ENCODE measurements at regions not wholly inside any gene's neighbourhood (a gene's known extent, or its start where the extent isn't known, plus 50 kb on each side); places are given as distances from the start of the nearest gene placed in this dataset.

DNA sequence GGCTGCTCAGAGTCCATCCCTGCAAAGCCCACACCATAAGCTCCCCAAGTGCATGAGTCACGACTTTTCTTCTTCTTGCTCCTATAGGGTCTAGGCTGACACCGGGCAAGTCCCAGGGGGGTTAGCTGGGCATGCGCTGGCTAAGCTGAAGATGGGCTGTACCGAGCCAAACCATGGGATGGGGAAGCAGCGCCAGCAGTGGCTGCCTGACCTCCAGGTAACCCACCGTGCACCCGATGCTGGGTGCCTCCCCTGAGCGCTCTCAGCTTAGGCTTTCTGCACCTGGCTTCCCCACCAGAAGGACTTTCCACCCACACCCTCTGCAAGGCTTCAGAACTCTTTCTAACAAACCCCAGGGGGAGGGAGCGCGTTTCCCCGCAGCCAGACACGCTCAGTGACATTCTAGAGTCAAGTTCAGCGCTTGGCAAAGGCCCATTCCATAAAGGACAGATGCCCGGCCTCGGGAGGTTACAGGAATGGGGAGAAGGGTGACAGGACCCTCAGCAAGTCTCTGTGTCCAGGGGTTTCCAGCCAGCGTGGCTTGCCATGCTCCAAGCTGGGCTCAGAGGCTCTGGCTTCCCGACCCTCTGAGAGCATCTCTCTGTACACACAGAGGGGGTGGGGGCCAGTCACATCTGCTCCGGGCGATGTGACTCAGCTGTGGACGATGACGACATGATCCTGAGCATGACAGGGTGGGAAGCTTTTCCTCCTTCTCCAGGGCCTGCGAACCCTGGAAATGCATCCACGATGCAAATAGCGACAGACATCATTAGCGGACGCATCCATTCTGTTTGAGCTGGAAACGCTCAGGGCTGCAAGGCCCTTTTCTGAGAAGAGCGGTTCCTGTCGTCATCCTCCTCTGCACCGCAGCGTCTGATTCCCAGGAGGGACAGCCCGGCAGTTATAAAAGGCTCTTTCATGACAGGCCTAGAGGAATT lies 107.8 kb downstream of the SIK1 start:
- Mint-ChIP-seq H3K27me3 (ENCODE audit: insufficient read depth, unreplicated experiment) (no peaks in the 10 kb centered on the region), H3K36me3 (ENCODE audit: insufficient read depth, unreplicated experiment) (peaks cover 4% of the 10 kb centered on the region), H3K9me3 (ENCODE audit: unreplicated experiment) (peaks cover 7% of the 10 kb centered on the region), H3K4me3 (ENCODE audit: unreplicated experiment) (no peak overlapping the region), H3K27ac (ENCODE audit: low read depth, unreplicated experiment) (no peak overlapping the region), H3K4me1 (ENCODE audit: insufficient read depth, unreplicated experiment) (peaks cover 15% of the 10 kb centered on the region)
- DNase-seq (ENCODE audit: unreplicated experiment) = peak; percentile 63
- POLR2A ChIA-PET = interaction anchor here (0.6 to 1.8 kb wide), 7 partner anchors 8 to 121 kb away, joined by 3 to 7 read pairs (median 4); no protein-coding TSS in a partner anchor
- CTCF ChIA-PET = interaction anchor here (0.6 to 1.0 kb wide), 2 partner anchors 122 to 322 kb away, joined by 3 to 4 read pairs; no protein-coding TSS in a partner anchor
- BruUV-seq (replicated peaks) = no TSS peak
- intact Hi-C loops (cut with micrococcal nuclease) = no loop called here
- TF ChIP-seq, protein P1, sequence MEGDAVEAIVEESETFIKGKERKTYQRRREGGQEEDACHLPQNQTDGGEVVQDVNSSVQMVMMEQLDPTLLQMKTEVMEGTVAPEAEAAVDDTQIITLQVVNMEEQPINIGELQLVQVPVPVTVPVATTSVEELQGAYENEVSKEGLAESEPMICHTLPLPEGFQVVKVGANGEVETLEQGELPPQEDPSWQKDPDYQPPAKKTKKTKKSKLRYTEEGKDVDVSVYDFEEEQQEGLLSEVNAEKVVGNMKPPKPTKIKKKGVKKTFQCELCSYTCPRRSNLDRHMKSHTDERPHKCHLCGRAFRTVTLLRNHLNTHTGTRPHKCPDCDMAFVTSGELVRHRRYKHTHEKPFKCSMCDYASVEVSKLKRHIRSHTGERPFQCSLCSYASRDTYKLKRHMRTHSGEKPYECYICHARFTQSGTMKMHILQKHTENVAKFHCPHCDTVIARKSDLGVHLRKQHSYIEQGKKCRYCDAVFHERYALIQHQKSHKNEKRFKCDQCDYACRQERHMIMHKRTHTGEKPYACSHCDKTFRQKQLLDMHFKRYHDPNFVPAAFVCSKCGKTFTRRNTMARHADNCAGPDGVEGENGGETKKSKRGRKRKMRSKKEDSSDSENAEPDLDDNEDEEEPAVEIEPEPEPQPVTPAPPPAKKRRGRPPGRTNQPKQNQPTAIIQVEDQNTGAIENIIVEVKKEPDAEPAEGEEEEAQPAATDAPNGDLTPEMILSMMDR (IDR thresholded peaks at IDR 0.05; ENCODE audit: unreplicated experiment) = no peak

GRCh38 chr21:43318368-43318767 lies 108.6 kb downstream of the SIK1 start:
- BruUV-seq (replicated peaks) = no TSS peak

GRCh38 chr21:43317959-43318358 lies 109.0 kb downstream of the SIK1 start:
- Mint-ChIP-seq H3K27me3 (ENCODE audit: insufficient read depth, unreplicated experiment) (no peaks in the 10 kb centered on the region), H3K4me3 (ENCODE audit: unreplicated experiment) (no peak overlapping the region), H3K4me1 (ENCODE audit: insufficient read depth, unreplicated experiment) (peaks cover 15% of the 10 kb centered on the region), H3K9me3 (ENCODE audit: unreplicated experiment) (peaks cover 7% of the 10 kb centered on the region), H3K36me3 (ENCODE audit: insufficient read depth, unreplicated experiment) (peaks cover 4% of the 10 kb centered on the region), H3K27ac (ENCODE audit: low read depth, unreplicated experiment) (no peak overlapping the region)
- intact Hi-C loops (cut with micrococcal nuclease) = no loop called here
- no peak for DNase-seq (ENCODE audit: unreplicated experiment)
- ChIA-PET CTCF (interaction anchor here (0.6 kb wide), 1 partner anchor 323 kb away, joined by 3 read pairs; no protein-coding TSS in a partner anchor), POLR2A (interaction anchor here (0.6 to 0.9 kb wide), 3 partner anchors 9 to 1672 kb away, joined by 3 to 4 read pairs (median 3); no protein-coding TSS in a partner anchor)
- no TSS peak for BruUV-seq (replicated peaks)
- TF ChIP-seq, protein P1 (IDR thresholded peaks at IDR 0.05; ENCODE audit: unreplicated experiment) = no peak

More at GRCh38 chr21:43318368-43318767, 108.6 kb downstream of the SIK1 start:
- Mint-ChIP-seq H3K27ac (ENCODE audit: low read depth, unreplicated experiment) (no peak overlapping the region), H3K4me3 (ENCODE audit: unreplicated experiment) (no peak overlapping the region), H3K9me3 (ENCODE audit: unreplicated experiment) (peaks cover 7% of the 10 kb centered on the region), H3K36me3 (ENCODE audit: insufficient read depth, unreplicated experiment) (peaks cover 4% of the 10 kb centered on the region), H3K27me3 (ENCODE audit: insufficient read depth, unreplicated experiment) (no peaks in the 10 kb centered on the region), H3K4me1 (ENCODE audit: insufficient read depth, unreplicated experiment) (peaks cover 15% of the 10 kb centered on the region)
- POLR2A ChIA-PET = interaction anchor here (0.9 kb wide), 1 partner anchor 15 kb away, joined by 4 read pairs; no protein-coding TSS in a partner anchor
- CTCF ChIA-PET = interaction anchor here (0.6 to 1.0 kb wide), 2 partner anchors 121 to 322 kb away, joined by 3 to 4 read pairs; no protein-coding TSS in a partner anchor
- TF ChIP-seq, protein P1 (IDR thresholded peaks at IDR 0.05; ENCODE audit: unreplicated experiment) = no peak
- DNase-seq (ENCODE audit: unreplicated experiment) = no peak
- intact Hi-C loops (cut with micrococcal nuclease) = no loop called here

GRCh38 chr21:43317254-43317748 lies 109.6 kb downstream of the SIK1 start:
- Mint-ChIP-seq H3K9me3 (ENCODE audit: unreplicated experiment) (peaks cover 7% of the 10 kb centered on the region), H3K27ac (ENCODE audit: low read depth, unreplicated experiment) (no peak overlapping the region), H3K27me3 (ENCODE audit: insufficient read depth, unreplicated experiment) (no peaks in the 10 kb centered on the region), H3K4me3 (ENCODE audit: unreplicated experiment) (no peak overlapping the region), H3K4me1 (ENCODE audit: insufficient read depth, unreplicated experiment) (peaks cover 20% of the 10 kb centered on the region), H3K36me3 (ENCODE audit: insufficient read depth, unreplicated experiment) (peaks cover 4% of the 10 kb centered on the region)
- no TSS peak for BruUV-seq (replicated peaks)
- DNase-seq (ENCODE audit: unreplicated experiment) = no peak
- TF ChIP-seq, protein P1 (IDR thresholded peaks at IDR 0.05; ENCODE audit: unreplicated experiment) = no peak
- POLR2A ChIA-PET = interaction anchor here (0.6 to 0.9 kb wide), 4 partner anchors 9 to 1672 kb away, joined by 3 to 4 read pairs (median 3); no protein-coding TSS in a partner anchor
- CTCF ChIA-PET = no interaction called here
- intact Hi-C loops (cut with micrococcal nuclease) = no loop called here

Data from MCF 10A (cell line).